HG03571 (cell line): ENCODE measurements at regions not wholly inside any gene's neighbourhood (a gene's known extent, or its start where the extent isn't known, plus 50 kb on each side); places are given as distances from the start of the nearest gene placed in this dataset.
A peak's percentile ranks its signal among the peaks of the same experiment; 100 is the strongest.

Experiments used
- ATAC-seq: cut with Tn5 transposase; IDR thresholded peaks from one replicate; pipeline ENCODE4 v1.9.1; 2021; ENCODE audit not compliant: unreplicated experiment

- ATAC-seq = no peak
Observed at GRCh38 chr18:34159691-34160185, 65.0 kb downstream of the NOL4 start.

- ATAC-seq = no peak
Observed at GRCh38 chr18:34158881-34159690, 65.6 kb downstream of the NOL4 start.

GRCh38 chr18:34153711-34154110, 71.0 kb downstream of the NOL4 start:
- ATAC-seq = no peak

- ATAC-seq = no peak
Observed at GRCh38 chr18:34131006-34131405, 93.7 kb downstream of the NOL4 start.

GRCh38 chr18:34128436-34128835, 96.3 kb downstream of the NOL4 start:
- no peak for ATAC-seq

GRCh38 chr18:34126121-34126520, 98.6 kb downstream of the NOL4 start:
- ATAC-seq = no peak

GRCh38 chr18:34122724-34123334, 101.9 kb downstream of the NOL4 start:
- peak; percentile 92 for ATAC-seq

- ATAC-seq = no peak
Observed at GRCh38 chr18:34121200-34121721, 103.5 kb downstream of the NOL4 start.

- no peak for ATAC-seq
Observed at GRCh38 chr18:34120294-34120693, 104.4 kb downstream of the NOL4 start.

- no peak for ATAC-seq
Observed at GRCh38 chr18:34117319-34117718, 107.4 kb downstream of the NOL4 start.

- no peak for ATAC-seq
Observed at GRCh38 chr18:34115409-34116081, 109.2 kb downstream of the NOL4 start.

- no peak for ATAC-seq
Observed at GRCh38 chr18:34114996-34115395, 109.7 kb downstream of the NOL4 start.

GRCh38 chr18:34108206-34108605, 116.5 kb downstream of the NOL4 start:
- no peak for ATAC-seq

GRCh38 chr18:34098109-34098508, 126.6 kb downstream of the NOL4 start:
- no peak for ATAC-seq

- ATAC-seq = no peak
Observed at GRCh38 chr18:34097312-34097711, 127.4 kb downstream of the NOL4 start.

GRCh38 chr18:34094148-34094547, 130.6 kb downstream of the NOL4 start:
- no peak for ATAC-seq

- ATAC-seq = no peak
Observed at GRCh38 chr18:34092796-34093195, 131.9 kb downstream of the NOL4 start.

GRCh38 chr18:34086370-34086769, 138.3 kb downstream of the NOL4 start:
- ATAC-seq = no peak

- ATAC-seq = no peak
Observed at GRCh38 chr18:34085140-34085739, 139.5 kb downstream of the NOL4 start.

- no peak for ATAC-seq
Observed at GRCh38 chr18:34084635-34085034, 140.1 kb downstream of the NOL4 start.

- no peak for ATAC-seq
Observed at GRCh38 chr18:34083910-34084535, 140.7 kb downstream of the NOL4 start.
